GM04503 (cell line): ENCODE measurements at regions not wholly inside any gene's neighbourhood (a gene's known extent, or its start where the extent isn't known, plus 50 kb on each side); places are given as distances from the start of the nearest gene placed in this dataset.
"Not testable (repeated sequence)": the region's sequence is repeated elsewhere in the genome, so short reads cannot be mapped to it uniquely, and the experiment has no call there.

ENCODE experiments used
- DNase-seq: peaks from one replicate; pipeline ENCODE4 v3.0.0-alpha.2; 2012; ENCODE audit warnings: low read depth

GRCh38 chr2:53028225-53028624 lies 739.4 kb upstream of the CHAC2 start:
- peak; percentile 75 for DNase-seq

GRCh38 chr2:53022248-53022647 lies 745.4 kb upstream of the CHAC2 start:
- not testable (repeated sequence) for DNase-seq

- DNase-seq, result no peak
Measured at GRCh38 chr2:53021828-53022227, 745.8 kb upstream of the CHAC2 start.

GRCh38 chr2:53021292-53021691 lies 746.3 kb upstream of the CHAC2 start:
- peak; percentile 39 for DNase-seq

- no peak for DNase-seq
Measured at GRCh38 chr2:53018825-53019425, 748.7 kb upstream of the CHAC2 start.

- no peak for DNase-seq
Measured at GRCh38 chr2:53006980-53007379, 760.6 kb upstream of the CHAC2 start.

- DNase-seq, result no peak
Measured at GRCh38 chr2:53004413-53004812, 763.2 kb upstream of the CHAC2 start.

GRCh38 chr2:52995424-52995823 lies 772.2 kb upstream of the CHAC2 start:
- DNase-seq, result no peak

- DNase-seq, result no peak
Measured at GRCh38 chr2:52976143-52976949, 791.3 kb upstream of the CHAC2 start.

GRCh38 chr2:52974127-52974526 lies 793.5 kb upstream of the CHAC2 start:
- no peak for DNase-seq

GRCh38 chr2:52970642-52971041 lies 797.0 kb upstream of the CHAC2 start:
- no peak for DNase-seq

GRCh38 chr2:52968043-52968442 lies 799.6 kb upstream of the CHAC2 start:
- no peak for DNase-seq

- no peak for DNase-seq
Measured at GRCh38 chr2:52964916-52965530, 802.6 kb upstream of the CHAC2 start.

- DNase-seq, result no peak
Measured at GRCh38 chr2:52961403-52961802, 806.2 kb upstream of the CHAC2 start.

GRCh38 chr2:52960881-52961280 lies 806.7 kb upstream of the CHAC2 start:
- no peak for DNase-seq

- DNase-seq, result no peak
Measured at GRCh38 chr2:52959801-52960200, 807.8 kb upstream of the CHAC2 start.

GRCh38 chr2:52956766-52957165 lies 810.8 kb upstream of the CHAC2 start:
- DNase-seq, result no peak

- DNase-seq, result no peak
Measured at GRCh38 chr2:52956118-52956517, 811.5 kb upstream of the CHAC2 start.

GRCh38 chr2:52955079-52955478 lies 812.5 kb upstream of the CHAC2 start:
- no peak for DNase-seq

GRCh38 chr2:52940101-52940500 lies 827.5 kb upstream of the CHAC2 start:
- DNase-seq, result no peak

- no peak for DNase-seq
Measured at GRCh38 chr2:52939250-52939649, 828.4 kb upstream of the CHAC2 start.

- DNase-seq, result no peak
Measured at GRCh38 chr2:52936029-52936428, 831.6 kb upstream of the CHAC2 start.

GRCh38 chr2:52934920-52935640 lies 832.5 kb upstream of the CHAC2 start:
- no peak for DNase-seq
